Head of caudate nucleus (tissue), 42 donors: ENCODE measurements at regions not wholly inside any gene's neighbourhood (a gene's known extent, or its start where the extent isn't known, plus 50 kb on each side); places are given as distances from the start of the nearest gene placed in this dataset.

Source experiments
- DNase-seq, 42 donors: peaks; one replicate each; pipeline versions ENCODE4 v3.0.0 to v3.0.0-alpha.2; 2020 to 2021; ENCODE audit warnings: mixed read lengths in 7 of 42
- intact Hi-C: fragments of 100-400 bp; cut with DNase I; formaldehyde crosslinking; loops from one replicate; pipeline ENCODE4 v1.15.0; 2022

DNA sequence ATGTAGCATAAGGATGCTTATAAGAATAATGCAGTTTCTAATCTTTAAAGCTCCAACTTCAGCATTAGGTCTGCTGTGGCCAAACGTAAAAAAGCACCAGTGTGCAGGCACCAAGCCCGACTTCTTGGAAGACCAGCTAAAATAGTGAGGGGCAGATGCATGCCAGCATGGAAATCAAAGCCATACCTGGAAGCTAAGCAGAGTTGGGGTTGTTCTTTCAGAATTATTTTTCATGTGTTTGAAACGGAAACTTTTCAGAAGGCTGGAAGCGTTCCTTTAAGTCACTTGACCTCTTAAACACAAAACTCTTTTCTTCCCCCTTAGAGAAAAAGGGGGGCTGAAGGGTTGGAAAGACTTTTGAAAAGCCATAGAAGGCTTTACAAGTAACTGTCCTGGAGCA lies 329.2 kb upstream of the C1orf87 start:
- peak in 3 of 42 donors; percentile 1 to 16 (median 2) for DNase-seq

DNA sequence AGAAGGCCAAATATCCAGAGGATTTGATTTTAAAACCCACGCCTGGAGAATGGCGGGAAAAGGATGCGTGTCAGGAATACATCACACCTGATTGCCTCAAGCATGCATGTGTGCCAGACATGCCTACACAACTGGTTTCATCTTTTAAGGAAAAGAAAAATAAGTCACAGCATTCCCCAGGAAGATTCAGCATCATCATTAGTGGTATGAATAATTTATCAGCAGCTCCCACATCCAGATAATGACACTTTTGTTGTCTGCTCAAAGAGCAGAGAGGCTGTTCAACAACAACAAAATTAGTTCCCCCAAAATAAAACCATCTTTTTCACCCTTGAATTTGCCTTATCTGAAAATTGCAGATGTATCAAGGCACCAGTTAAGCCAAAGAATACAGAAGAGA lies 328.6 kb upstream of the C1orf87 start:
- peak in 1 of 42 donors; percentile 2 for DNase-seq
- intact Hi-C loops: no loop called here

More for the DNA sequence above, 329.2 kb upstream of the C1orf87 start:
- intact Hi-C loops: no loop called here

GRCh38 chr1:60394436-60394835 lies 320.9 kb upstream of the C1orf87 start:
- no peak for DNase-seq
- intact Hi-C loops: no loop called here

GRCh38 chr1:60390593-60391282 lies 317.2 kb upstream of the C1orf87 start:
- no peak for DNase-seq
- intact Hi-C loops: no loop called here

GRCh38 chr1:60388092-60388987 lies 314.8 kb upstream of the C1orf87 start:
- no peak for DNase-seq
- intact Hi-C loops: no loop called here

- intact Hi-C loops: no loop called here
- no peak for DNase-seq
Observed at GRCh38 chr1:60387175-60387574, 313.6 kb upstream of the C1orf87 start.

DNA sequence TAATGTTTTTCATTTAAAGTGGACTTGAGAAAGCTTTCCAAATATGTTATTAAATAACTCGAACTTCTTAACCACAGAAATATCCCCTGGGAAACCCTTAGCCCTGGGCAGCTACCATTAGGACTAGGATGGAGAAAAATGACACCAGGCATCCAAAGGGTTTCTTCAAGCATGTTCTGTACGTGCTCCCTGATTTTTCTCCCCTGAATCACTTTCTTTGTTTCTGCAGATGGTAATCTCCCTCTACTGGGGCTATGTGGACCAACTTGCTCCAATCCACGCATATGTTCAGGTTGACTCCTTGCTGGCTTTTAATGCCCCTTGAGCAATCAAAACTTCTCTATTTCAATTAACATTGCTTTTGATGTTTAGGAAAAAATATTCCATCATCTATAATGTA lies 312.7 kb upstream of the C1orf87 start:
- intact Hi-C loops: no loop called here
- DNase-seq: no peak

- no peak for DNase-seq
- intact Hi-C loops: no loop called here
Observed at GRCh38 chr1:60376196-60376595, 302.6 kb upstream of the C1orf87 start.

DNA sequence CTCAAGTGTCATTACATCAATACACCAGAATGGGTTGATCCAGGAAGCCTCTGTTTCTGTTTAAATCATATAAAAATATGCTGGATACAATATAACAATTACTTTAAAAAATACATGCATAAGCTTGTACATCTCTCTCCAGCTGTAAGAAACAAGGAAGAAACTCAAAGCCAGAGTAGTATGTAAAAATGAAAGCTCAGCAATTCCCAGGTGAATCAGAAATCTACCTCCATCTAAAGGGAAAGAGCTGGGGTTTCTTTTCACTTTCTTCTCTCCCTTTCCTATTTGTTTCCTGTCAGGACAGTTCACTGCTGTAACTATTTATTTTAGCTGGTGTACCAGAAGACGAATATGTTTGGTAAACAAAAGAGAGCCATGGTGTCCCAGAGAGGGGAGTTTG lies 301.0 kb upstream of the C1orf87 start:
- intact Hi-C loops: no loop called here
- DNase-seq: no peak

- peak in 9 of 42 donors; percentile 2 to 36 (median 13) for DNase-seq
- intact Hi-C loops: no loop called here
Observed at GRCh38 chr1:60367532-60367931, 294.0 kb upstream of the C1orf87 start.

DNA sequence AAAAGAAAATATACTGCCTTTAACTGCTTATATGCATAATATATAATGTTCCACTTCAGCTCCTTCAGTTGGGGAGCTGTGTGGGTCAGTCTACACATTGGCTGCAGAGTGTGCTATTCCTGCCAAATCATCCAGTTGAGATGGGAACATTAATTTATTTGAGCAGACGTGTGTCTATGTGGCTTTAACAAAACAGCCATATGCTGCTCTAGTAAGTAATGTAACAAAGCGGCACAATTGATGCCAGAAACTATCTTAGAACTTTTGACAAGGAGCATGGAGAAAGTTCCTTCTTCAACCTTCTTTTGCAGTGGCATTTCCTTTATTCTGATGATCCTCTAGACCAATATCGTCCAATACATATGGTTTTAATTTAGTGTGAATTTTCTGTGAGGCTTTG lies 285.9 kb upstream of the C1orf87 start:
- DNase-seq: no peak
- intact Hi-C loops: no loop called here

DNA sequence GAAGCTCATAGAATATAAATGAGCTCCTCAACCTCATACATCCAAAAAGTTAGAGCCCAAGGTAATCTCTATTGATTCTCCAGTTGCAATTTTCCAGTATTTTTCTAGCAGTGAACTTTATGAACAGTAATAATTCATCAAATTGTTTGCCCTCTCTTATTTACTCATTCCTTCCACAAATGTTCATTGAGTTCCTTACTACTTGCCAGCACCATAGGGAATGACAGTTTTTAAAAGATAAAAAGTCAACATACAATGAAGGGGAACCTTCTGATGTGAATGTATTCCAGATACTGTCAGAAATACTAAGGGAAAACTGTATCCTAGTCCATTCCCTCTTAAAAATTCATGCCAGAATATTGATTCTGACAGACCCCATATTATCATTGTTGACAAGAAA lies 277.0 kb upstream of the C1orf87 start:
- no peak for DNase-seq
- intact Hi-C loops: no loop called here

- intact Hi-C loops: no loop called here
Observed at GRCh38 chr1:60348884-60349283, 275.3 kb upstream of the C1orf87 start.

DNA sequence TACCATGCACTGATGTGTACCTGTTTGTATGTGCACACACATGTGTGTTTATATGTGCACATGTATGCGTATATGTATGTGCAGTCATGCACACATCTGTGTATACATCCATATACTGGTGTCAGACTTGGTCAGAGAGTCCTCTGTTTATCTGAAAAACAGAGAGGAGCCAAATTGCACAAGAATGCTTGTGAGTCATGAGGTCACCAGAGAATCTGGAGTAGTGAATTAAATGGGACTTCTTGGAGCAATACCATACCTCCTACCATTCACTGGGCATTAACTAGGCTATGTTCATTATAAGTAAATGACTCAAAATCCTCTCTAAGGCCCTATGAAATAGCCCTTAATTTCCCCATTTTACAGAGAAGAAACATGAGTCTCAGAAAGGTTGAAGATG lies 272.1 kb upstream of the C1orf87 start:
- intact Hi-C loops: no loop called here
- DNase-seq: no peak

More at GRCh38 chr1:60348884-60349283, 275.3 kb upstream of the C1orf87 start:
- DNase-seq: no peak

GRCh38 chr1:60345049-60345448 lies 271.5 kb upstream of the C1orf87 start:
- intact Hi-C loops: no loop called here
- DNase-seq: no peak

DNA sequence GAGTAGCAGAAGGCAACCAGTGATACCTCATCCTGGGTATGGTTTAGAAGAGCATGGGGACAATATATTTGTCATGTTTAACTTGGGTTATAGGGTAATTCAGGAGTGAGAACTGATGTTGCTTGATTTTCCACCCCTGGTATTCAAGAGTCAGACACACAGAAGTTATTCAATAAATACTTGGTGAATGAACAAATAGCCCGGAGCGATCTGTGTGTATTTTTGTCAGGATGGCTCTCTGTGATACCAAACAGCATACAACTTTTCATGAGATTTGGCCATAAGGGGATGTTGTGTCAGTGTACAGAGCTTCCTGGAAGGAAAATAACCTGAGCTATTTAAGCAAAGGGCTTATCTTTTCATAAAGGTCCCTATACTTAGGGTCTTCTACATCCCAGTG lies 270.2 kb upstream of the C1orf87 start:
- DNase-seq: no peak
- intact Hi-C loops: no loop called here

GRCh38 chr1:60342569-60342968 lies 269.0 kb upstream of the C1orf87 start:
- no peak for DNase-seq
- intact Hi-C loops: no loop called here

GRCh38 chr1:60341274-60341673 lies 267.7 kb upstream of the C1orf87 start:
- intact Hi-C loops: no loop called here
- DNase-seq: no peak

- no peak for DNase-seq
- intact Hi-C loops: no loop called here
Observed at GRCh38 chr1:60331647-60332046, 258.1 kb upstream of the C1orf87 start.

DNA sequence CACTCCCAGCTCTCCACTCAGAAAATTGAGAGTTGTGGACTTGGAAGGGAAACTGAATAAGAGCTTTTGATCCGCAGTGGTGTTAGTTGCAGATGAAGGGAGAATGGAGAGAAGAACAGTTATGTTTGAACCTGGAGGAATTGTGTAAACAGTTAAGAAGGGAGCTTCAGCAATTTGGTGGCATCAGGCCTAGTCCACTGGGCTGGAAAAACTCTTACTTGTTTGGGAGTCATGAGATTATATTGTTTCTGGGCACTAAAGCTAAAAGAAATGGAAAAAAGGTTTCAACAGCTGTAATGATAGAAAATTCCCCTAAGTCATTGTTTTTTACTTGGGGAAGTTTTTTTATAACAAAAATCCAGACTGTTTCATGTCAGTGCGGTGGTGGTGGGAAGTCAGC lies 256.1 kb upstream of the C1orf87 start:
- intact Hi-C loops: no loop called here
- DNase-seq: no peak

GRCh38 chr1:60311838-60312237 lies 238.3 kb upstream of the C1orf87 start:
- DNase-seq: no peak
- intact Hi-C loops: no loop called here
